HG03095 (cell line): ENCODE measurements at regions not wholly inside any gene's neighbourhood (a gene's known extent, or its start where the extent isn't known, plus 50 kb on each side); places are given as distances from the start of the nearest gene placed in this dataset.

Experiments
- ATAC-seq: cut with Tn5 transposase; IDR thresholded peaks from one replicate; pipeline ENCODE4 v1.9.1; 2021; ENCODE audit warnings: moderate library complexity; ENCODE audit not compliant: unreplicated experiment

- ATAC-seq = no peak
Measured at GRCh38 chr2:129428086-129428660, 551.3 kb upstream of the RAB6C start.

- no peak for ATAC-seq
Measured at GRCh38 chr2:129430911-129431310, 548.6 kb upstream of the RAB6C start.

GRCh38 chr2:129431881-129432280 is 547.6 kb upstream of the RAB6C start:
- ATAC-seq = no peak

- no peak for ATAC-seq
Measured at GRCh38 chr2:129436809-129437208, 542.7 kb upstream of the RAB6C start.

- ATAC-seq = no peak
Measured at GRCh38 chr2:129437725-129438124, 541.7 kb upstream of the RAB6C start.

- ATAC-seq = no peak
Measured at GRCh38 chr2:129438501-129439057, 540.9 kb upstream of the RAB6C start.

- no peak for ATAC-seq
Measured at GRCh38 chr2:129439406-129440302, 539.8 kb upstream of the RAB6C start.

GRCh38 chr2:129441610-129442009 is 537.9 kb upstream of the RAB6C start:
- ATAC-seq = no peak

GRCh38 chr2:129443235-129443864 is 536.1 kb upstream of the RAB6C start:
- ATAC-seq = no peak

GRCh38 chr2:129443865-129444739 is 535.4 kb upstream of the RAB6C start:
- no peak for ATAC-seq

GRCh38 chr2:129444751-129445150 is 534.7 kb upstream of the RAB6C start:
- no peak for ATAC-seq

- ATAC-seq = no peak
Measured at GRCh38 chr2:129456691-129457090, 522.8 kb upstream of the RAB6C start.

- no peak for ATAC-seq
Measured at GRCh38 chr2:129457277-129457818, 522.1 kb upstream of the RAB6C start.

- ATAC-seq = no peak
Measured at GRCh38 chr2:129458006-129458405, 521.5 kb upstream of the RAB6C start.

GRCh38 chr2:129458436-129458835 is 521.0 kb upstream of the RAB6C start:
- ATAC-seq = no peak

- ATAC-seq = no peak
Measured at GRCh38 chr2:129459200-129459876, 520.1 kb upstream of the RAB6C start.

- no peak for ATAC-seq
Measured at GRCh38 chr2:129459881-129460280, 519.6 kb upstream of the RAB6C start.

- ATAC-seq = no peak
Measured at GRCh38 chr2:129460299-129461198, 518.9 kb upstream of the RAB6C start.

- no peak for ATAC-seq
Measured at GRCh38 chr2:129462349-129462748, 517.1 kb upstream of the RAB6C start.
